Psoas muscle (tissue), 7 donors: ENCODE measurements at regions not wholly inside any gene's neighbourhood (a gene's known extent, or its start where the extent isn't known, plus 50 kb on each side); places are given as distances from the start of the nearest gene placed in this dataset.

Experiments used
- ATAC-seq, 4 donors: fragments of 200-7000 bp; cut with Tn5 transposase; one replicate each; pipeline ENCODE4 v1.9.1; 2020; ENCODE audit warnings: moderate library complexity in 3 of 4, mild to moderate bottlenecking in 2 of 4
- DNase-seq, 2 donors: peaks; one replicate each; pipeline ENCODE4 v3.0.0-alpha.2; 2020
- H3K27ac ChIP-seq: fragments of 200-600 bp; one replicate; pipeline ENCODE4 v1.8.0; 2022
- H3K27me3 ChIP-seq, 3 donors: fragments of 200-600 bp in 1 of 3; one replicate each; pipeline versions ENCODE4 v1.6.1 to v1.8.0; 2013 to 2022; ENCODE audit warnings: low read length in 2 of 3, mild to moderate bottlenecking in 2 of 3, moderate library complexity in 1 of 3; ENCODE audit not compliant: insufficient read depth in 3 of 3
- H3K36me3 ChIP-seq, 2 donors: fragments of 200-600 bp in 1 of 2; one replicate each; pipeline versions ENCODE4 v1.6.1 to v1.8.0; 2013 to 2022; ENCODE audit warnings: low read depth in 1 of 2, mild to moderate bottlenecking in 1 of 2, moderate library complexity in 1 of 2; ENCODE audit not compliant: insufficient read depth in 1 of 2
- H3K4me1 ChIP-seq: fragments of 200-600 bp; one replicate; pipeline ENCODE4 v1.8.0; 2022
- H3K4me3 ChIP-seq: fragments of 200-600 bp; one replicate; pipeline ENCODE4 v1.8.0; 2022; ENCODE audit warnings: mild to moderate bottlenecking
- H3K9me3 ChIP-seq: fragments of 200-600 bp; one replicate; pipeline ENCODE4 v1.8.0; 2022
- CTCF ChIP-seq: fragments of 200-600 bp; IDR thresholded peaks from one replicate; pipeline ENCODE4 v1.8.0; 2022; ENCODE audit warnings: antibody characterized with exemption
- WGBS, 3 donors: extraction: QIAGEN DNeasy Blood & Tissue Kit; methylation state at CpG; one replicate each; pipeline versions ENCODE4 v1.1.6 to v1.1.7; 2013; 5-methylcytosine and 5-hydroxymethylcytosine counted together
- intact Hi-C, 2 donors: fragments of 100-400 bp; cut with DNase I; formaldehyde crosslinking; loops; one replicate each; pipeline versions ENCODE4 v1.11.0 to v1.14.2; 2022
- donor health status: healthy with polysubstance abuse.
- donor health status: DM: no; HTN: no; CAD: no; lungs with moderate emphysema.
- donor health status: Bipolar disorder and iron deficiency.
- donor health status: healthy.
- donor health status: DM: yes; HTN: yes; CAD: no.
- donor health status: DM: no; HTN: no; CAD: no.
- donor health status: DM: yes; HTN: yes; CAD: no.

DNA sequence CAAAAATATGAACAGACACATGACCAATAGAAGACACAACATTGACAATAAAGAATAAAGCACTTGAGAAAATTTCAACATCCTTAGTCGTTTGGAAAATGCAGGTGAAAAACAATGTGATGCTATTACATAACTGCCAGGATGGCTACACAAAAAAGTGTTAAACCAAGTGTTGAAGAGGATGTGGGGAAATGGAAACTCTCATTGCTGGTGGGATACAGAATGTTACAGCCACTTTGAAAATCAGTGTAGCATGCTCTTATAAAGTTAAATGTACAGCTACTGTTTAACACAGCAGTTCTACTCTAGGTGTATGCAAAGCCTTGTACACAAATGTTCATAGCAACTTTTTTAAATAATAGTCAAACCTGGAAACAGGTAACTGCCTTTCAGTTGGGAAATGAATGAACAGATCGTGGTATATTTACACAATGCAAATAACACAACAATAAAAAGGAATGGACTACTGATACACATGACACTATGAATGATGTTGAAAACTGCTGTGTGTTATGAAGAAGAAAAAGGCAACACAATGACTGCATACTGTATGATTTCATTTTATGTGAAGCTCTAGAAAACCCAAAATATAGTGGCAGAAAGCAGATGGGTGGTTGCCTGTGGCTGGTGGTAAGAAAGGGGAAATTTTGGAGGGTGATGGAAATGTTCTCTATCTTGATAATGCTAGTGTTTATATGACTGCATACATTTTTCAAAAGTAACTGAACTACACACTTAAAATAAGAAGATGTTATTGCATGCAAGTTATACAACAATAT, 102.2 kb upstream of the VIPR2 start:
- WGBS, 3 donors, result 23 to 65% (median 37%) methylated on average over 2 of the region's 2 CpGs
- intact Hi-C loops, result no loop called here
- ATAC-seq (no peak), DNase-seq (no peak)
- no peak for TF ChIP-seq CTCF
- Histone ChIP-seq H3K4me1 (no peaks in the 10 kb centered on the region), H3K36me3 (no peaks in the 10 kb centered on the region), H3K9me3 (no peaks in the 10 kb centered on the region), H3K27ac (no peak overlapping the region), H3K27me3 (no peaks in the 10 kb centered on the region), H3K4me3 (no peak overlapping the region)

DNA sequence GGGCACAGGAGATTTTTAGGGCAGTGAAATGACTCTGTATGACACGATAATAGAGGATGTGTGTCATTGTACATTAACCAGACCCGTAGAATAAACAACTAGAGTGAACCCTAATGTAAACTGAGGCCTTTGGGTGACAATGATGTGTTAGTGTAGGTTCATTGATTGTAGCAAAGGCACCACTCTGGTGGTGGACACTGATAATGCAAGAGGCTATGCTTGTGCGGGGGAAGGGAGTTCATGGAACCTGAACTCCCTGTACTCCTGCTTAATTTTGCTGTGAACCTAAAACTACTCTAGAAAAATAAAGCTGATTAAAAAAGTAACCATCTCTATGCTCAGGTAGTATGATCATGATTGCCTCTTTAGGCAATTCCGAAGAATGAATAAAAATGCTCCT, 96.3 kb upstream of the VIPR2 start:
- no peak for ATAC-seq
- Histone ChIP-seq H3K36me3 (no peaks in the 10 kb centered on the region), H3K27ac (no peak overlapping the region), H3K9me3 (no peaks in the 10 kb centered on the region), H3K4me3 (no peak overlapping the region), H3K27me3 (no peaks in the 10 kb centered on the region), H3K4me1 (no peaks in the 10 kb centered on the region)
- no peak for TF ChIP-seq CTCF
- intact Hi-C loops, result no loop called here
- WGBS, 3 donors, result 89 to 91% (median 91%) methylated on average over 4 of the region's 4 CpGs
- no peak for DNase-seq

- H3K4me3 ChIP-seq, result no peak overlapping the region
- TF ChIP-seq CTCF, result no peak
- intact Hi-C loops, result no loop called here
- H3K27me3 ChIP-seq, result no peaks in the 10 kb centered on the region
- ATAC-seq (no peak), DNase-seq (no peak)
- H3K36me3 ChIP-seq, result no peaks in the 10 kb centered on the region
- no peaks in the 10 kb centered on the region for H3K9me3 ChIP-seq
- H3K4me1 ChIP-seq, result no peaks in the 10 kb centered on the region
- H3K27ac ChIP-seq, result no peak overlapping the region
Observed at GRCh38 chr7:159239028-159239427, 94.4 kb upstream of the VIPR2 start.

GRCh38 chr7:159238541-159238940, 93.9 kb upstream of the VIPR2 start:
- TF ChIP-seq CTCF, result no peak
- no peaks in the 10 kb centered on the region for H3K9me3 ChIP-seq
- intact Hi-C loops, result no loop called here
- no peak overlapping the region for H3K4me3 ChIP-seq
- H3K36me3 ChIP-seq, result no peaks in the 10 kb centered on the region
- WGBS, 3 donors, result 44 to 62% (median 52%) methylated on average over 1 of the region's 1 CpG
- ATAC-seq (no peak), DNase-seq (no peak)
- no peaks in the 10 kb centered on the region for H3K4me1 ChIP-seq
- peaks cover 0 to under 1% (median 0%) of the 10 kb centered on the region in 3 donors for H3K27me3 ChIP-seq
- no peak overlapping the region for H3K27ac ChIP-seq
